HepG2 (cell line): ENCODE measurements at regions not wholly inside any gene's neighbourhood (a gene's known extent, or its start where the extent isn't known, plus 50 kb on each side); places are given as distances from the start of the nearest gene placed in this dataset.

ENCODE experiments used
- ATAC-seq: fragments of 200-7000 bp; cut with Tn5 transposase; 3 replicates; pipeline ENCODE4 v1.9.1; 2020; ENCODE audit warnings: mild to moderate bottlenecking, moderate library complexity
- BruUV-seq: library from RNA; stranded (reverse); fragments of 400-500 nt; replicated peaks from 2 replicates; lab custom pipeline; 2021; lab: Mats Ljungman, UMichigan
- CTCF ChIA-PET: fragments of 300-600 bp; formaldehyde crosslinking; extraction: SDS; loops from one replicate; lab custom pipeline; 2021; ENCODE audit warnings: low total read pairs, inconsistent platforms, low intra/inter-chr PET ratio; lab: Yijun Ruan, JAX
- POLR2A ChIA-PET: fragments of 350-600 bp; sonication (Branson Sonifier 250); formaldehyde crosslinking; loops from one replicate; lab custom pipeline; 2020; ENCODE audit warnings: antibody characterized with exemption, inconsistent platforms; lab: Yijun Ruan, JAX
- DNase-seq: peaks from one replicate; pipeline ENCODE4 v3.0.0-alpha.2; 2015; ENCODE audit warnings: low spot score
- FAIRE-seq: peaks from 3 replicates; lab custom pipeline; 2011; peaks lifted over from hg19 to GRCh38; lab: Jason Lieb, UNC
- H2AFZ ChIP-seq: one replicate; pipeline ENCODE4 v1.6.1; 2011; ENCODE audit warnings: low read length, inconsistent platforms
- H3K27ac ChIP-seq: fragments of 300-600 bp; 3 replicates; pipeline ENCODE4 v1.8.0; 2011; ENCODE audit warnings: mixed run types, mild to moderate bottlenecking, mixed read lengths, low read length, inconsistent platforms; ENCODE audit not compliant: insufficient read depth; ENCODE audit errors: extremely low read length
- H3K27me3 ChIP-seq, 2 experiments: fragments of 200-600 bp in 1 of 2; 2 replicates in 1 of 2; 3 replicates in 1 of 2; pipeline versions ENCODE4 v1.6.0 to v1.8.0; 2011; ENCODE audit warnings: low read length in 2 of 2, mild to moderate bottlenecking in 2 of 2, moderate library complexity in 2 of 2, inconsistent platforms in 1 of 2; ENCODE audit not compliant: insufficient read depth in 2 of 2, control insufficient read depth in 1 of 2
- H3K36me3 ChIP-seq, 2 experiments: fragments of 200-600 bp in 1 of 2; replicated peaks in 1 of 2; 2 replicates in 1 of 2; 3 replicates in 1 of 2; pipeline versions ENCODE4 v1.5.1 to v1.8.0; 2011; ENCODE audit warnings: low read length in 2 of 2, inconsistent platforms in 1 of 2; ENCODE audit not compliant: insufficient read depth in 2 of 2, control insufficient read depth in 1 of 2
- H3K4me1 ChIP-seq: 2 replicates; pipeline ENCODE4 v1.5.1; 2012; ENCODE audit warnings: low read length, inconsistent platforms; ENCODE audit not compliant: insufficient read depth
- H3K4me2 ChIP-seq: 2 replicates; pipeline ENCODE4 v1.6.0; 2011; ENCODE audit warnings: low read depth, low read length, inconsistent platforms
- H3K4me3 ChIP-seq, 3 experiments: fragments of 200-600 bp in 1 of 3; sonication (generic), shearing (Covaris generic) in 1 of 3; replicated peaks in 1 of 3; 2 replicates each; pipeline ENCODE4 v1.5.1; 2011 to 2016; ENCODE audit warnings: low read length in 3 of 3, inconsistent platforms in 2 of 3, low read depth in 2 of 3, mild to moderate bottlenecking in 2 of 3, control low read depth in 1 of 3, mixed read lengths in 1 of 3; ENCODE audit not compliant: insufficient read depth in 1 of 3
- H3K79me2 ChIP-seq: one replicate; pipeline ENCODE4 v1.6.1; 2011; ENCODE audit warnings: low read length, inconsistent platforms; ENCODE audit not compliant: insufficient read depth
- H3K9ac ChIP-seq: 2 replicates; pipeline ENCODE4 v1.6.0; 2011; ENCODE audit warnings: mild to moderate bottlenecking, low read depth, low read length, inconsistent platforms; ENCODE audit not compliant: insufficient read depth
- H3K9me3 ChIP-seq: 2 replicates; pipeline ENCODE4 v1.5.1; 2012; ENCODE audit warnings: mild to moderate bottlenecking, low read length
- H4K20me1 ChIP-seq: 2 replicates; pipeline ENCODE4 v1.6.0; 2011; ENCODE audit warnings: inconsistent platforms, mild to moderate bottlenecking, low read length, moderate library complexity; ENCODE audit not compliant: insufficient read depth
- CERS6 ChIP-seq: sonication (generic); formaldehyde crosslinking; IDR thresholded peaks from 2 replicates; pipeline ENCODE4 v1.5.0; 2020; ENCODE audit warnings: missing genetic modification reagents
- FIP1L1 ChIP-seq: fragments of 200-400 bp; formaldehyde crosslinking; IDR thresholded peaks from 2 replicates; pipeline ENCODE4 v1.6.1; 2018; ENCODE audit warnings: low read depth, mild to moderate bottlenecking, low read length, moderate library complexity, borderline replicate concordance; ENCODE audit not compliant: insufficient read depth
- HINFP ChIP-seq: sonication (generic); formaldehyde crosslinking; IDR thresholded peaks from 2 replicates; pipeline ENCODE4 v1.4.0; 2020; ENCODE audit warnings: low read depth, mild to moderate bottlenecking, missing genetic modification reagents
- ISL2 ChIP-seq: sonication (generic); formaldehyde crosslinking; IDR thresholded peaks from 2 replicates; pipeline ENCODE4 v1.5.0; 2020; ENCODE audit warnings: missing genetic modification reagents
- MED13 ChIP-seq: sonication (generic); formaldehyde crosslinking; IDR thresholded peaks from 2 replicates; pipeline ENCODE4 v1.5.0; 2020; ENCODE audit warnings: missing genetic modification reagents
- NAIF1 ChIP-seq: sonication (generic); formaldehyde crosslinking; IDR thresholded peaks from 2 replicates; pipeline ENCODE4 v1.5.0; 2020; ENCODE audit warnings: mild to moderate bottlenecking, missing genetic modification reagents, borderline replicate concordance
- PHF20 ChIP-seq: sonication (generic); formaldehyde crosslinking; IDR thresholded peaks from 2 replicates; pipeline ENCODE4 v1.5.0; 2020; ENCODE audit warnings: mild to moderate bottlenecking, missing genetic modification reagents
- RCOR2 ChIP-seq: IDR thresholded peaks from 2 replicates; pipeline ENCODE4 v1.6.1; 2016; ENCODE audit warnings: missing biosample characterization, missing genetic modification reagents
- REPIN1 ChIP-seq: sonication (generic); formaldehyde crosslinking; IDR thresholded peaks from 2 replicates; pipeline ENCODE4 v1.8.0; 2022; ENCODE audit warnings: missing genetic modification reagents, low read depth, mild to moderate bottlenecking, borderline replicate concordance
- SP2 ChIP-seq: sonication (generic); formaldehyde crosslinking; IDR thresholded peaks from 2 replicates; pipeline ENCODE4 v1.5.1; 2020; ENCODE audit warnings: mild to moderate bottlenecking, missing genetic modification reagents
- TIGD3 ChIP-seq: sonication (generic); formaldehyde crosslinking; IDR thresholded peaks from 2 replicates; pipeline ENCODE4 v1.5.1; 2020; ENCODE audit warnings: mild to moderate bottlenecking, missing genetic modification reagents, borderline replicate concordance
- YEATS4 ChIP-seq: sonication (generic); formaldehyde crosslinking; IDR thresholded peaks from 2 replicates; pipeline ENCODE4 v1.4.0; 2020; ENCODE audit warnings: missing genetic modification reagents, borderline replicate concordance
- ZNF232 ChIP-seq: sonication (generic); formaldehyde crosslinking; IDR thresholded peaks from 2 replicates; pipeline ENCODE4 v1.4.0; 2020; ENCODE audit warnings: missing genetic modification reagents, borderline replicate concordance
- ZNF282 ChIP-seq: fragments of 450-650 bp; IDR thresholded peaks from 2 replicates; pipeline ENCODE4 v1.6.1; 2018; ENCODE audit not compliant: partially characterized antibody
- ZNF543 ChIP-seq: sonication (generic); formaldehyde crosslinking; IDR thresholded peaks from 2 replicates; pipeline ENCODE4 v1.4.0; 2020; ENCODE audit warnings: mild to moderate bottlenecking, missing genetic modification reagents
- ZNF598 ChIP-seq: sonication (generic); formaldehyde crosslinking; IDR thresholded peaks from 2 replicates; pipeline ENCODE4 v1.5.1; 2020; ENCODE audit warnings: mild to moderate bottlenecking, missing genetic modification reagents, borderline replicate concordance
- WGBS: methylation state at CpG from one replicate; pipeline ENCODE4 v1.1.6; 2017; ENCODE audit warnings: low lambda C conversion rate; 5-methylcytosine and 5-hydroxymethylcytosine counted together
- in situ Hi-C: cut with HindIII; loops from 2 replicates; pipeline ENCODE4 v1.10.0; 2017; ENCODE audit warnings: low pct_unique_long_range_greater_than_20kb; ENCODE audit not compliant: extremely low pct_ligation_motif_present
- intact Hi-C: fragments of 100-400 bp; cut with micrococcal nuclease; formaldehyde crosslinking; loops from one replicate; pipeline ENCODE4 v1.10.0; 2022; ENCODE audit not compliant: unreplicated experiment
- TF ChIP-seq, protein P1 (sequence below), 2 experiments: sonication (generic) in 1 of 2; formaldehyde crosslinking in 1 of 2; IDR thresholded peaks; 2 replicates each; pipeline versions ENCODE4 v1.4.0 to v1.6.1; 2016 to 2020; ENCODE audit warnings: borderline replicate concordance in 1 of 2, low read depth in 1 of 2, mild to moderate bottlenecking in 1 of 2, missing genetic modification reagents in 1 of 2

- Histone ChIP-seq H2AFZ (no peak overlapping the region), H4K20me1 (no peaks in the 10 kb centered on the region), H3K79me2 (no peaks in the 10 kb centered on the region), H3K9me3 (no peaks in the 10 kb centered on the region), H3K27me3 (no peaks in the 10 kb centered on the region), H3K27ac (no peak overlapping the region), H3K9ac (no peak overlapping the region), H3K4me2 (no peak overlapping the region), H3K4me3 (no peak overlapping the region), H3K4me1 (no peaks in the 10 kb centered on the region), H3K36me3 (no peaks in the 10 kb centered on the region)
- TF ChIP-seq PHF20 (CRISPR knock-in tag) = no peak
- TF ChIP-seq, protein P1, sequence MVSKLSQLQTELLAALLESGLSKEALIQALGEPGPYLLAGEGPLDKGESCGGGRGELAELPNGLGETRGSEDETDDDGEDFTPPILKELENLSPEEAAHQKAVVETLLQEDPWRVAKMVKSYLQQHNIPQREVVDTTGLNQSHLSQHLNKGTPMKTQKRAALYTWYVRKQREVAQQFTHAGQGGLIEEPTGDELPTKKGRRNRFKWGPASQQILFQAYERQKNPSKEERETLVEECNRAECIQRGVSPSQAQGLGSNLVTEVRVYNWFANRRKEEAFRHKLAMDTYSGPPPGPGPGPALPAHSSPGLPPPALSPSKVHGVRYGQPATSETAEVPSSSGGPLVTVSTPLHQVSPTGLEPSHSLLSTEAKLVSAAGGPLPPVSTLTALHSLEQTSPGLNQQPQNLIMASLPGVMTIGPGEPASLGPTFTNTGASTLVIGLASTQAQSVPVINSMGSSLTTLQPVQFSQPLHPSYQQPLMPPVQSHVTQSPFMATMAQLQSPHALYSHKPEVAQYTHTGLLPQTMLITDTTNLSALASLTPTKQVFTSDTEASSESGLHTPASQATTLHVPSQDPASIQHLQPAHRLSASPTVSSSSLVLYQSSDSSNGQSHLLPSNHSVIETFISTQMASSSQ (IDR thresholded peaks at IDR 0.05; ENCODE audit: low read depth) = no peak
- TF ChIP-seq, protein P1 (CRISPR knock-in tag; IDR thresholded peaks at IDR 0.05; ENCODE audit: borderline replicate concordance) = no peak
- no peak for TF ChIP-seq ZNF282
- TF ChIP-seq ISL2 (CRISPR knock-in tag) = no peak
- TF ChIP-seq NAIF1 (CRISPR knock-in tag) = no peak
- TF ChIP-seq ZNF598 (CRISPR knock-in tag) = no peak
- TF ChIP-seq CERS6 (CRISPR knock-in tag) = no peak
- TF ChIP-seq YEATS4 = no peak
- no peak for TF ChIP-seq HINFP (CRISPR knock-in tag)
- no peak for TF ChIP-seq REPIN1 (CRISPR knock-in tag)
- TF ChIP-seq SP2 (CRISPR knock-in tag) = no peak
- no peak for TF ChIP-seq MED13 (CRISPR knock-in tag)
- no peak for TF ChIP-seq RCOR2 (CRISPR knock-in tag)
- TF ChIP-seq TIGD3 (CRISPR knock-in tag) = no peak
- no peak for TF ChIP-seq ZNF543 (CRISPR knock-in tag)
- TF ChIP-seq ZNF232 (CRISPR knock-in tag) = no peak
- TF ChIP-seq FIP1L1 = no peak
- WGBS = 0% methylated on average over 1 of the region's 1 CpG
- intact Hi-C loops (no loop called here), in situ Hi-C loops (no loop called here)
- ChIA-PET CTCF (no interaction called here), POLR2A (no interaction called here)
- ATAC-seq = no peak
- no peak for DNase-seq
- no TSS peak for BruUV-seq
- FAIRE-seq = no peak
Observed at GRCh38 chr2:146386096-146386495, 1458.7 kb upstream of the ACVR2A start.
